ENCODE measurements at regions not wholly inside any gene's neighbourhood (a gene's known extent, or its start where the extent isn't known, plus 50 kb on each side); places are given as distances from the start of the nearest gene placed in this dataset.

GRCh38 chr20:22496817-22497216 lies 87.6 kb downstream of the FOXA2 start:
- H3K27ac ChIP-seq = no peak overlapping the region
- intact Hi-C loops (cut with DNase I) = no loop called here
- H3K4me1 ChIP-seq = no peaks in the 10 kb centered on the region
- WGBS, 3 donors = 79 to 82% (median 81%) methylated on average over 3 of the region's 3 CpGs
- H3K27me3 ChIP-seq (ENCODE audit: insufficient read depth in 3 of 3, low read length in 2 of 3) = peaks cover 0 to 2% (median 0%) of the 10 kb centered on the region in 3 donors
- H3K36me3 ChIP-seq (ENCODE audit: insufficient read depth in 1 of 2, low read depth in 1 of 2) = no peaks in the 10 kb centered on the region
- no peaks in the 10 kb centered on the region for H3K9me3 ChIP-seq
- DNase-seq (no peak), ATAC-seq (no peak)
- H3K4me3 ChIP-seq = no peak overlapping the region
- TF ChIP-seq CTCF (IDR thresholded peaks at IDR 0.05) = no peak

- TF ChIP-seq CTCF (IDR thresholded peaks at IDR 0.05) = no peak
- Histone ChIP-seq H3K9me3 (no peaks in the 10 kb centered on the region), H3K27me3 (ENCODE audit: insufficient read depth in 3 of 3, low read length in 2 of 3) (peaks cover 0 to 2% (median 0%) of the 10 kb centered on the region in 3 donors), H3K4me3 (no peak overlapping the region), H3K27ac (no peak overlapping the region), H3K36me3 (ENCODE audit: insufficient read depth in 1 of 2, low read depth in 1 of 2) (no peaks in the 10 kb centered on the region), H3K4me1 (no peaks in the 10 kb centered on the region)
- ATAC-seq = no peak
- WGBS, 3 donors = 73 to 83% (median 76%) methylated on average over 2 of the region's 2 CpGs
- intact Hi-C loops (cut with DNase I) = no loop called here
- no peak for DNase-seq
Measured at GRCh38 chr20:22495789-22496188, 88.6 kb downstream of the FOXA2 start.

- no peak for TF ChIP-seq CTCF (IDR thresholded peaks at IDR 0.05)
- ATAC-seq (no peak), DNase-seq (no peak)
- Histone ChIP-seq H3K9me3 (no peaks in the 10 kb centered on the region), H3K27ac (no peak overlapping the region), H3K27me3 (ENCODE audit: insufficient read depth in 3 of 3, low read length in 2 of 3) (peaks cover 0 to 5% (median 0%) of the 10 kb centered on the region in 3 donors), H3K4me3 (no peak overlapping the region), H3K4me1 (no peaks in the 10 kb centered on the region), H3K36me3 (ENCODE audit: insufficient read depth in 1 of 2, low read depth in 1 of 2) (no peaks in the 10 kb centered on the region)
- 78 to 82% (median 80%) methylated on average over 2 of the region's 2 CpGs for WGBS, 3 donors
- intact Hi-C loops (cut with DNase I) = no loop called here
Measured at GRCh38 chr20:22495172-22495571, 89.2 kb downstream of the FOXA2 start.

- ATAC-seq (no peak), DNase-seq (no peak)
- H3K4me1 ChIP-seq = no peaks in the 10 kb centered on the region
- peaks cover 0 to 13% (median 3%) of the 10 kb centered on the region in 3 donors for H3K27me3 ChIP-seq (ENCODE audit: insufficient read depth in 3 of 3, low read length in 2 of 3)
- TF ChIP-seq CTCF (IDR thresholded peaks at IDR 0.05) = no peak
- no peak overlapping the region for H3K27ac ChIP-seq
- no peaks in the 10 kb centered on the region for H3K9me3 ChIP-seq
- H3K36me3 ChIP-seq (ENCODE audit: insufficient read depth in 1 of 2, low read depth in 1 of 2) = no peaks in the 10 kb centered on the region
- H3K4me3 ChIP-seq = no peak overlapping the region
- WGBS, 3 donors = 83 to 91% (median 83%) methylated on average over 2 of the region's 2 CpGs
- intact Hi-C loops (cut with DNase I) = no loop called here
Measured at GRCh38 chr20:22492497-22492896, 91.9 kb downstream of the FOXA2 start.

- 52 to 59% (median 53%) methylated on average over 3 of the region's 3 CpGs for WGBS, 3 donors
- no peak for TF ChIP-seq CTCF (IDR thresholded peaks at IDR 0.05)
- Histone ChIP-seq H3K27me3 (ENCODE audit: insufficient read depth in 3 of 3, low read length in 2 of 3) (peaks cover 0 to 13% (median 3%) of the 10 kb centered on the region in 3 donors), H3K36me3 (ENCODE audit: insufficient read depth in 1 of 2, low read depth in 1 of 2) (no peaks in the 10 kb centered on the region), H3K9me3 (no peaks in the 10 kb centered on the region), H3K27ac (no peak overlapping the region), H3K4me3 (no peak overlapping the region), H3K4me1 (no peaks in the 10 kb centered on the region)
- DNase-seq = no peak
- no peak for ATAC-seq
- intact Hi-C loops (cut with DNase I) = no loop called here
Measured at GRCh38 chr20:22491194-22491505, 93.2 kb downstream of the FOXA2 start.
